H1 (cell line): ENCODE measurements at regions not wholly inside any gene's neighbourhood (a gene's known extent, or its start where the extent isn't known, plus 50 kb on each side); places are given as distances from the start of the nearest gene placed in this dataset.

Source experiments
- CTCF ChIA-PET: fragments of 300-600 bp; sonication (Branson Sonifier 250); formaldehyde crosslinking; loops from one replicate; lab custom pipeline; 2021; ENCODE audit not compliant: partially characterized antibody; lab: Charles Lee
- POLR2A ChIA-PET: fragments of 300-600 bp; sonication (Branson Sonifier 250); formaldehyde crosslinking; loops from one replicate; lab custom pipeline; 2021; ENCODE audit warnings: inconsistent platforms; ENCODE audit not compliant: partially characterized antibody; lab: Charles Lee
- DNase-seq, 2 experiments: peaks; one replicate each; pipeline versions ENCODE4 v3.0.0 to v3.0.0-alpha.2; 2010 to 2022; ENCODE audit warnings: low spot score in 2 of 2, low read depth in 1 of 2, mixed read lengths in 1 of 2
- FAIRE-seq: peaks from 2 replicates; lab custom pipeline; 2011; peaks lifted over from hg19 to GRCh38; lab: Jason Lieb, UNC
- H2AFZ ChIP-seq: 2 replicates; pipeline ENCODE4 v1.8.1; 2012; ENCODE audit warnings: low read length, inconsistent platforms
- H2AK5ac ChIP-seq: 2 replicates; pipeline ENCODE4 v1.6.1; 2013; ENCODE audit warnings: low read depth, low read length
- H2BK120ac ChIP-seq: replicated peaks from 2 replicates; pipeline ENCODE3; 2013; ENCODE audit warnings: low read depth, low read length, inconsistent platforms
- H2BK12ac ChIP-seq: 2 replicates; pipeline ENCODE4 v1.6.1; 2013; ENCODE audit warnings: low read depth, low read length
- H2BK15ac ChIP-seq: 2 replicates; pipeline ENCODE4 v1.6.1; 2013; ENCODE audit warnings: low read length
- H2BK20ac ChIP-seq: 2 replicates; pipeline ENCODE4 v1.6.1; 2013; ENCODE audit warnings: low read length
- H2BK5ac ChIP-seq: 2 replicates; pipeline ENCODE4 v1.6.1; 2013; ENCODE audit warnings: low read depth, low read length
- H3K14ac ChIP-seq: 2 replicates; pipeline ENCODE4 v1.6.1; 2013; ENCODE audit warnings: inconsistent platforms; ENCODE audit not compliant: insufficient read length
- H3K18ac ChIP-seq: 2 replicates; pipeline ENCODE4 v1.6.1; 2013; ENCODE audit warnings: low read length; ENCODE audit errors: extremely low read depth
- H3K23ac ChIP-seq: 2 replicates; pipeline ENCODE4 v1.6.1; 2013; ENCODE audit warnings: inconsistent platforms; ENCODE audit not compliant: insufficient read length
- H3K23me2 ChIP-seq: 2 replicates; pipeline ENCODE4 v1.6.1; 2013; ENCODE audit warnings: low read depth, low read length
- H3K27ac ChIP-seq: 2 replicates; pipeline ENCODE4 v1.6.1; 2011; ENCODE audit warnings: low read depth, low read length, inconsistent platforms
- H3K27me3 ChIP-seq, 4 experiments: replicated peaks in 1 of 4; 1 replicate in 1 of 4; 2 replicates in 3 of 4; pipeline versions ENCODE4 v1.6.1 to v1.8.1; 2011 to 2013; ENCODE audit warnings: low read length in 3 of 4, mild to moderate bottlenecking in 3 of 4, inconsistent platforms in 2 of 4, mixed read lengths in 2 of 4, moderate library complexity in 1 of 4; ENCODE audit not compliant: control insufficient read depth in 3 of 4, insufficient read depth in 3 of 4; ENCODE audit errors: extremely low read depth in 1 of 4
- H3K36me3 ChIP-seq, 4 experiments: 2 replicates each; pipeline versions ENCODE4 v1.6.1 to v1.8.1; 2011 to 2013; ENCODE audit warnings: mild to moderate bottlenecking in 4 of 4, low read length in 3 of 4, moderate library complexity in 2 of 4, control low read depth in 1 of 4, inconsistent platforms in 1 of 4; ENCODE audit not compliant: insufficient read depth in 4 of 4, control insufficient read depth in 2 of 4
- H3K4ac ChIP-seq: replicated peaks from 2 replicates; pipeline ENCODE3; 2013; ENCODE audit warnings: low read length, low read depth, mixed read lengths, inconsistent platforms; ENCODE audit not compliant: insufficient read length
- H3K4me1 ChIP-seq, 4 experiments: replicated peaks in 1 of 4; 1 replicate in 1 of 4; 2 replicates in 3 of 4; pipeline versions ENCODE4 v1.6.1 to v1.8.1; 2011 to 2013; ENCODE audit warnings: low read length in 3 of 4, inconsistent platforms in 2 of 4, mixed read lengths in 1 of 4; ENCODE audit not compliant: insufficient read depth in 4 of 4, control insufficient read depth in 3 of 4
- H3K4me2 ChIP-seq, 2 experiments: 2 replicates each; pipeline versions ENCODE4 v1.6.1 to v1.8.1; 2011 to 2013; ENCODE audit warnings: low read depth in 2 of 2, low read length in 2 of 2, control low read depth in 1 of 2, inconsistent platforms in 1 of 2, mild to moderate bottlenecking in 1 of 2; ENCODE audit not compliant: insufficient read depth in 1 of 2
- H3K4me3 ChIP-seq, 4 experiments: fragments of 200-600, 300-600 bp in 1 of 4; sonication (generic), shearing (Covaris generic), sonication (Bioruptor Twin) in 1 of 4; 2 replicates each; pipeline versions ENCODE4 v1.5.1 to v1.8.1; 2011 to 2016; ENCODE audit warnings: low read length in 4 of 4, low read depth in 3 of 4, control low read depth in 2 of 4, inconsistent platforms in 2 of 4, mild to moderate bottlenecking in 2 of 4, mixed read lengths in 1 of 4, moderate library complexity in 1 of 4; ENCODE audit not compliant: insufficient read depth in 2 of 4; ENCODE audit errors: extremely low read depth in 1 of 4
- H3K56ac ChIP-seq: replicated peaks from 2 replicates; pipeline ENCODE3; 2013; ENCODE audit warnings: low read depth, mild to moderate bottlenecking, mixed read lengths, low read length, inconsistent platforms; ENCODE audit not compliant: insufficient read length
- H3K79me1 ChIP-seq: 2 replicates; pipeline ENCODE4 v1.6.1; 2013; ENCODE audit warnings: low read depth, low read length, control low read depth
- H3K79me2 ChIP-seq, 2 experiments: 2 replicates each; pipeline versions ENCODE4 v1.6.1 to v1.8.1; 2012 to 2013; ENCODE audit warnings: low read length in 2 of 2, mild to moderate bottlenecking in 2 of 2, inconsistent platforms in 1 of 2; ENCODE audit not compliant: insufficient read depth in 2 of 2, control insufficient read depth in 1 of 2
- H3K9ac ChIP-seq, 4 experiments: replicated peaks in 1 of 4; 1 replicate in 1 of 4; 2 replicates in 3 of 4; pipeline versions ENCODE4 v1.6.1 to v1.8.1; 2011 to 2013; ENCODE audit warnings: low read depth in 3 of 4, low read length in 3 of 4, control low read depth in 2 of 4, mild to moderate bottlenecking in 2 of 4, moderate library complexity in 2 of 4, inconsistent platforms in 1 of 4; ENCODE audit errors: extremely low read depth in 1 of 4
- H3K9me3 ChIP-seq, 2 experiments: 2 replicates each; pipeline versions ENCODE4 v1.6.1 to v1.8.1; 2012 to 2013; ENCODE audit warnings: mild to moderate bottlenecking in 2 of 2, moderate library complexity in 2 of 2, control low read depth in 1 of 2, inconsistent platforms in 1 of 2, low read depth in 1 of 2, low read length in 1 of 2, mixed read lengths in 1 of 2; ENCODE audit not compliant: insufficient read depth in 2 of 2
- H4K20me1 ChIP-seq, 2 experiments: replicated peaks in 1 of 2; 2 replicates each; pipeline versions ENCODE3 to v1.8.1; 2011 to 2013; ENCODE audit warnings: inconsistent platforms in 2 of 2, low read length in 2 of 2, mild to moderate bottlenecking in 1 of 2; ENCODE audit not compliant: insufficient read depth in 2 of 2, control insufficient read depth in 1 of 2
- H4K5ac ChIP-seq: 2 replicates; pipeline ENCODE4 v1.6.1; 2013; ENCODE audit warnings: low read length, low read depth, mixed read lengths, inconsistent platforms; ENCODE audit not compliant: insufficient read length
- H4K8ac ChIP-seq: 2 replicates; pipeline ENCODE4 v1.8.0; 2013; ENCODE audit warnings: mild to moderate bottlenecking, moderate library complexity, low read length, inconsistent platforms; ENCODE audit not compliant: insufficient read depth; ENCODE audit errors: extremely low read depth
- H4K91ac ChIP-seq: replicated peaks from 2 replicates; pipeline ENCODE3; 2013; ENCODE audit warnings: low read length, mixed read lengths, inconsistent platforms; ENCODE audit not compliant: insufficient read length
- ASH2L ChIP-seq: fragments of 200-600, 300-600 bp; sonication (generic); IDR thresholded peaks from one replicate; pipeline ENCODE4 v1.7.1; 2017; ENCODE audit warnings: low read length
- CHD2 ChIP-seq: IDR thresholded peaks from 2 replicates; pipeline ENCODE4 v1.6.1; 2012; ENCODE audit warnings: low read length, improper control_type of control experiment
- POU5F1 ChIP-seq: IDR thresholded peaks from 2 replicates; pipeline ENCODE4 v1.6.1; 2011; ENCODE audit warnings: low read depth, mild to moderate bottlenecking, low read length, moderate library complexity
- SIX5 ChIP-seq: IDR thresholded peaks from 2 replicates; pipeline ENCODE4 v1.6.1; 2011; ENCODE audit warnings: mild to moderate bottlenecking, low read depth, low read length
- WGBS, 2 experiments: shearing (Covaris generic) in 1 of 2; methylation state at CpG; one replicate each; pipeline versions ENCODE4 v1.1.6 to v1.1.7; 2013 to 2015; ENCODE audit warnings: low lambda C conversion rate in 2 of 2, mixed read lengths in 2 of 2, inconsistent platforms in 1 of 2, low coverage in 1 of 2, missing lambda C conversion rate in 1 of 2; ENCODE audit not compliant: insufficient replicate concordance in 2 of 2, insufficient coverage in 1 of 2, insufficient read length in 1 of 2; ENCODE audit errors: extremely low coverage in 1 of 2, missing lambda C conversion rate in 1 of 2; 5-methylcytosine and 5-hydroxymethylcytosine counted together

- FAIRE-seq = no peak
- no peaks in the 10 kb centered on the region for H3K9me3 ChIP-seq
Observed at GRCh38 chr1:181335631-181336030, 147.7 kb upstream of the CACNA1E start.

More at GRCh38 chr1:181335631-181336030, 147.7 kb upstream of the CACNA1E start:
- no peak for DNase-seq
- H3K14ac ChIP-seq = no peak overlapping the region
- H3K36me3 ChIP-seq = no peaks in the 10 kb centered on the region
- no peak overlapping the region for H4K8ac ChIP-seq
- no peak overlapping the region for H3K9ac ChIP-seq
- no peak overlapping the region for H2BK12ac ChIP-seq
- no peak overlapping the region for H2BK5ac ChIP-seq
- no peak overlapping the region for H2BK15ac ChIP-seq
- H2BK20ac ChIP-seq = no peak overlapping the region
- H4K91ac ChIP-seq = no peak overlapping the region
- H3K18ac ChIP-seq = no peak overlapping the region
- H3K79me2 ChIP-seq = no peaks in the 10 kb centered on the region
- no peak overlapping the region for H3K4me3 ChIP-seq
- H3K56ac ChIP-seq = no peak overlapping the region
- ChIA-PET POLR2A (no interaction called here), CTCF (no interaction called here)
- no peaks in the 10 kb centered on the region; the same call in 1 of the 2 replicates for H3K79me1 ChIP-seq
- H3K4ac ChIP-seq = no peak overlapping the region
- TF ChIP-seq CHD2 (no peak), ASH2L (no peak), POU5F1 (no peak), SIX5 (no peak)
- H3K27ac ChIP-seq = no peak overlapping the region
- no peaks in the 10 kb centered on the region for H3K4me1 ChIP-seq
- no peak overlapping the region for H3K23ac ChIP-seq
- no peak overlapping the region for H2BK120ac ChIP-seq
- 89% methylated on average over 3 of the region's 3 CpGs; no CpG with 5 or more reads in 1 of the 2 experiments for WGBS, 2 experiments
- H3K23me2 ChIP-seq = no peaks in the 10 kb centered on the region
- no peaks in the 10 kb centered on the region for H4K20me1 ChIP-seq
- H3K4me2 ChIP-seq = no peak overlapping the region
- no peak overlapping the region for H4K5ac ChIP-seq
- H3K27me3 ChIP-seq = no peaks in the 10 kb centered on the region
- H2AK5ac ChIP-seq = no peak overlapping the region
- no peak overlapping the region for H2AFZ ChIP-seq
